ENCODE measurements at regions not wholly inside any gene's neighbourhood (a gene's known extent, or its start where the extent isn't known, plus 50 kb on each side); places are given as distances from the start of the nearest gene placed in this dataset.

DNA sequence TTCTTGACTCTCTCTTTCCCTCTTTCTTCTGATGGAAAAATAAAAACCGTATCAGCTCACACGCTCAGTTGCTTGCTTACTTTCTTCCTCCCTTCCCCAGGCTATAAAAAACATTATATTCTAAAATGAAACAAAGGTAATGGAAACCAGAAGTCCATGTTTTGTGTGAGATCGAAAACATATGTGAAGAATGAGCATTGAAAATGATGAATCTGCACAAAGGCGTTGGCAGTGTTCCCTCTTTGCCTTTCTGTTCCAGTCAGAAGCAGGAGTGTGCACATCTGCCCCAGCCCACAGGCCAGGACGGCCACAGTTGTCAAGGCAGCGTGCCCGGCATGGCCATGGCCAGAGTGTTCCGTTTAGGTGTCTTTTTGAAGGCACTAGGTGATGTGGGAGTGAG, 185.3 kb upstream of the USP24 start:
- no peak for DNase-seq (ENCODE audit: low spot score)

DNA sequence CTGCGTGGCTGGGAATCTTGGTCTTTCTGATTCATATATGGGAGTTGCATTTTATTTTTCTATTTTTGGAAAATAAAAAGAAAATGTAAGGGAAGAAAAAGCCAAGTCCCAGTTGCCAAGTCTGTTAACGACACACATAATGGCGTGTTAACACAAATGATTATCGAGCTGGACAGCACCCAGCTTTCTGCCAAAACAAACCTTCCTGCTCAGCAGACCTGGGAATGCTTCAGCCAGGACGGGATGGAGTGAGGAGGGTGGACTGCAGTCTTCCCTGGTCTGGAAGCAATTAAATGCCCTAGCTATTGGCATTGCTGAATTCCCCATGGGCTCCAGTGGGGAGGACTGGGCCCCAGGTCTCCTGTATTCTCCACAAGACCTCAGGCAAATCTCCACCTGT, 184.2 kb upstream of the USP24 start:
- no peak for DNase-seq (ENCODE audit: low spot score)

DNA sequence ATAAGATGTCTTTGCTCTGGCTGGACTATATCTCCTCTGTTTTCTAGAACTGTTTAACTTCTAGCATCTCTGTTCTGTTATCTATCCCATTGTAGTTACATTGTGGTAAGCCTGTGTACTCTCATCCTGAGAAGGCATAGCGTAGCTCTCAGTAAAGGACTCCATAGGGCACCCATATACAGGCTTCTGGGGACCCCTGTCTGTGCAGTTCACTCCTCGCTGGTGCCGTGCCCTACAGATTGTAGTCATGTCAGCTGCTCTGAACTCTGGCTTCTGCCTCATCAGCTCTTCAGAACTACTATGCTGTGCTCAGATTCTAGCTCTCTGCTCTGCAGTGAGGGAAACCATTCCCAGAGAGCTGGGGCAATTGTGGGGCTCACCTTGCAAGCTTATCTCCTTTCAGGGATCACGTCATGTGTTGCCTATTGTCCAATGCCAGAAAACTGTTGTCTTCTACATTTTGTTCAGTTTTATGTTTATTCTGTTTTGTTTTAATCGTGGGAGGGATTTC, 181.3 kb upstream of the USP24 start:
- no peak for DNase-seq (ENCODE audit: low spot score)

DNA sequence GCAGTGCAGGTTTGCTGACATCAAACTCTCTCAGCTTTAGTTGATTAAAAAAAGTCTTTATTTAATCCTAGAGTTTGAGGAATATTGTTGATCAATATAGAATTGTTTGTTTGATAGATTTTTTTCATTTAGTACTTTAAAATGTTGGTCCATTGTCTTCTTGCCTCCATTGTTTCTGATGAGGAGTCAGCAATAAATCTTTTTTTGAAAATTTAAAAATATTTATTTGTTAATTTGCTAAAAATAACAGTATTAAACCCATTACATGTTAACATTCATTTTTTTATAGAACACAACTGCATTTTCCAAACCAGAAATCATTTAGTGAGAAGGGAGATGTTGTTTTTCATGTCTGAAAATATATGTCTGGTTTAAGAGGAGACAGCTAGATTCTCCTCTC, 173.8 kb upstream of the USP24 start:
- DNase-seq (ENCODE audit: low spot score) = no peak

DNA sequence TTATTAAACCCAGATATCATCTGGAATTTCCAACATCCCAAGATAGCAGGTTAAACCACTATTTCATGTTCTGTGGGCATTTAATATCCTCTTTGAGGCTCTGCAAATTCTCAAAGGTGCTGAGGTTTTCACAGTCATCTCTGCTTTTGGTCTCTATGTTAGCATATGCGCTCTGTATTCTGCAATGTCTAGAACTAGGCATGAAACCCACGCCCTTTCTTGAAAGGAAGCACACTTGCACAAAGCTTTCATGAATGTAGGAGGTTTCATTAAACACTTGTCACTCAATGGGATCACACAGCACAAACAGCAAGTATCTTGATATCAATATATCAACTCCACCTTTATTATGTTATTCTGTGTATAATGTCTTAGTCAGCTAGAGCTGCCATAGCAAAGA, 172.0 kb upstream of the USP24 start:
- DNase-seq (ENCODE audit: low spot score) = no peak

DNA sequence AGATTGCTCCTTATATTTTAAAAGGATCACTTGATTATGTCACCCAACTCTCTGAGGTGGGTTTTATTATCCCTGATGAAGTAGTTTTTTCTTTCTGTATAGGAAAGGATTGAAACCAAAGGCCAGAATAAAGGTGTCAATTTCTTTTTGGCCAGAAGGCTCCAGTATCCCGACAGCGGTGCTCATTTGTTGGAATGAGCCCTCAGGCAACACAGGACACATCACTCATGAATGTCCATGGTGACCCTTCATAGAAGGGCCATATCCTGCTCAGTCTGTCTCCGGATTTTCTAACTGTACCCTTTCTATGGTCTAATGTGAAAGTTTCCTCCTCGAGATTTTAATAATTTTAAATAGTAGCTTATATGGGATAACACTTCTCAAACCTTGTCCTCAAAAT, 171.3 kb upstream of the USP24 start:
- no peak for DNase-seq (ENCODE audit: low spot score)

DNA sequence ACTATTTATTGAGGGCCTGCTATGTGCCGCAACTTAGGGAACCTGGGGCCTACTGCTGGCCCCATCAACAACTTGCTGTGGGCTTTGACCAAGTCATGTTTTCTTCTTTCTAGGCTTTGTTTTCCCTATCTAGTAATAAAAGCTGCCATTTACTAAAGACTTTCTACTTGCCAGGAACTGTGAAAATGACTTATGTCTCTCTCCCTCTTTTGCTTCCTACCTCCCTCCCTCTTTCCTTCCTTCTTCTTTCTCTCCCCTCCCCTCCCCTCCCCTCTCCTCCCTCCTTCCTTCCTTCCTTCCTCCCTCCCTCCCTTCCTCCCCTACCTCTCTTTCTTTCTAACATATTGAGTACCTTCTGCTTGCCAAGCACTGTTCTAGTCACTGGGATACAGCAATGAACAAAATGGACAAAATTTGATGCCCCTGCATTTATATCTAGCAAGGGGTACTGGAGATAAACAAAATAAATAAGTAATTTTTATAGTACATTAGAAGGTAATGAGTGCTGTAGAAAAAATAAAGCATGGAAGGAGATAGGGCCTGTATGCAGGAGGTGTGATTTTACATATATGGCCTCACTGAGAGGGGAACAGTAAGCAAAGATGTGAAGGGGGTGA, 170.3 kb upstream of the USP24 start:
- DNase-seq (ENCODE audit: low spot score) = no peak

DNA sequence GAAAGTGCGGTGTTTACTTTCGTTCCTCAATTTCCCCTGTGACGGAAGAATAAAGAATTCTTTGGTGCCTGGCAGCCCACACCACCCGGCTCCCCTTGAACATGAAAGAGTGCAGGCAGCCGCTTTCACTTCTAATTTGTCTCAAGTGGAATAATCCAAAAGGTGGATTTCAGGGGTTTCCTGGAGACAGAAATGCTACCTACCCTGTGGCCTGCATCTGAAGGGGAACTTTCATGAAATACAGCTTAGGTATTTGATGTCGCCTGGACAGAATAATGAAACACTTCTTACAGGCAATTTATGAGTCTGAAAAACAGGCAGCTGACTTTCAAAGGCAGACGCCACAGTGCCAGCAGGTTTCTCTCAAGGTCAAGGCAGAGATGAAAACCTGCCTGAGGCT, 169.5 kb upstream of the USP24 start:
- DNase-seq (ENCODE audit: low spot score) = no peak

DNA sequence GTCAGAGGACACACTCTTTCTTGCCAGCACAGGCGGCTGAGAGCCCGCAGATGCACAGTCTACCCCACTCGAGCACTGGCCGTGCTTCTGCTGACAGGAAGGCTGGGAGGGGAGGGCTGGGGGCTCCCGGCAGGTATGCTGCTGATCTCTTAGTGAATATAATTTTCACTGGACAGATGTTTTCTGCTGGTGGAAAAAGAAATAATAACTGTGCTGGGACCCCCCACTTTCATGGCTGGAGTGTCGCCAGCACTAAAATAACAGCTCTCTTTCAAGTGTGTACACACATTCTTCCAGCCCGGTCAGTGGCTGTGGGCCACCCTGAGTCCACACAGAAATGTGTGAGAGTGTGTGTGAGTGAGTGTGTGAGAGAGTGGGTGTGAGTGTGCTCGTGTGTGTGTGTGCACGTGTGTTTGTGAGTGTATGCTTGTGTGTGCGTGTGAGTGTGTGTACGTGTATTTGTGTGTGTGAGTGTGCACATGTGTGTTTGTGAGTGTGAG, 167.7 kb upstream of the USP24 start:
- DNase-seq (ENCODE audit: low spot score) = no peak

DNA sequence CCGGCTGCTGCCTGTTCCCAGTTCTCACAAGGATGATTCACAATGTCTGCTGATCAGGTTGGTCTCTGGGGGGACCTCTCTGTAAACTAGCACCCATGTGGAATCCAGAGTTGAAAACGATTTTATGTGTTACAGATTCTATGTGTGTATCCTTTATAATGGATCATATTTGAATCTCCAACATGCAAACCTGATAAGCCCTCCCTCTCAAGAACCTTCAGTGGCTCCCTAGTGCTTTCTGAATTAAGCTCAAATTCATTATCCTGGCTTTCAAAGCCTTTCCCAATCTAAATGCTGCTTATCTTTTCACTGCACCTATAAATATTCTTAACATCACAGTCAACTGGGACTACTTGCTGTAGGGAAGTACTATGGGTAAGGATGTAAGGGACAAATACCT, 166.8 kb upstream of the USP24 start:
- DNase-seq (ENCODE audit: low spot score) = no peak

DNA sequence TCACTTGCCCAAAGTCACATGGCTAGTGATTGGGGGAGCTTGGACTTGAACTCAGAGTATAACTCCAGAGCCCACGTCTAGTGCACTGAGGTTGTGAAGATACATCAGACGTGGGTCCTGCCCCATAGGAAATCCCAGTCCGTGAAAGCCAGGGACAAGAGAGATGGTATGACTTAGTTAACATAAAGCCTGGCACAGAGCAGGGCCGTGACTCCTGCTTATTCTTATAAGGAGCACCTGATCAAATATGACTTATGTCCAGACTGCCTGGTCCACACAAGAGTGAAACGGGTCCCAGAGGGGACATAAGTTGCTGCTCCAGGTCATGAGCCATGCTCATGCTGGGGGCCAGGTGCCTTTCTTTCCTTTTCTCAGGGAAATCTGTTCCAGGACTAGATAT, 166.3 kb upstream of the USP24 start:
- no peak for DNase-seq (ENCODE audit: low spot score)

DNA sequence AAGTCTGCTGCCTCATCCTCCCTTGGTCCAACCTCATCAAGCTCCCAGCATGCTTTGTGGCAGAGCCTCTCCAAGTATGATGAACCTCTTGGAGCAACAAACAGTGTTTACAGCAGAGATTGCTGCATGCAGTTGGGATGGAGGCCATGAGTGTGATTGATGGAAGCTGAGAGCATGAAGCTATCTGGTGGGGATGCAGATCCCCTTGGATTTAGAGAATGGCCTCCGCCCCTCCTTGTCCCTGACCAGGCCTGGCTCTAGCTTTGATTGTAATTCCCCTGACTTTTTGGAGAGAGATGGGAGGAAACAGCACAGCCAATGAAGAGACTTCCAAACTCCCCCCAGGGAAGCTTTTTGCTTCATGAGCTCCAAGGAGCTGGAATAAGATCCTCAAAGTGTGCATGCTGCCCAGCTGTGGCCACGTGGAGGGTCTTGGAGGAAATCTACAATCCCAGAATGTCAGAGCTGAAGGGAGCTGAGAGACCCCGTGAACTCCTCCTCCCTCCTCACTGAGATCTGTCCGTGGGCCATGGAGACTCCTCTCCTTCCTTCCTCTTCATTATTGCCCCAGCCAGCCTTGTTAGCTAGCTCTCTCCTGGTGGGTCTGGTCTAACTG, 165.3 kb upstream of the USP24 start:
- no peak for DNase-seq (ENCODE audit: low spot score)

DNA sequence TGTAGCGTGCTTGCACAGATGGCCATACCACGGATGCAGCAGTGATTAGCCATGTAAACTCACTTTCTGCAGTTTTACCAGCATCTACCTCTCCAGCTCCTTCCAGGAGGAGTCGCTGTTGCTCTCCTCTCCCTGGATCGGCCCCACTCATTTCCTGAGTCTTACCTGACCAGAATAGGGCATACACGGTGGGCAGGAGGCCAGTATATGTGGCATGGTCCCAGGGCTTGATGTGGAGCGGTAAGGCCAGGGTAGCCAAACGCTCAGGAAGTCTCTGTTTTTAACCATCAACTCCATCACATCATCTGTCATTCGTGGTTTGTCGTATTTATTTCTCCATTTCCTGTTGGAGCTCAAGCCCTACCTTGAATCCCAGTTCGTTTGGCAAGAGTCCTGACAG, 163.4 kb upstream of the USP24 start:
- no peak for DNase-seq (ENCODE audit: low spot score)

DNA sequence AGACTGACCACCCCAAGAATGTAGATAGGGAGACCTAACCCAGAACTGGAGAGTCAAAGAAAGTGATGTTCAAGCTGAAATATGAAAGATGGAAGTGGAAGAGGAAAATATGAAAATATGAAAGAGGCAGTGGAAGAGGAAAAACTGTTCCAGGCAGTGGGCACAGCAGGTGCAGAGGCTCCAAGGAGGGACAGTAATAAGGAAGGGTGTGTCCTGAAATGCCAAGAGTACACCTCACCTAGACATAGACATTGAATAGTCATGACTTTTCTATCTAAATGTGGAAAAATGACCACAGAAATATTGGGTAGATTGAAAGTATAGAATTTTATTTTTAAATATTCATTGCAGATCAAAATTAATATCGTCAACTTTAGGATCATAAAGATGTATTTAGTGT, 161.7 kb upstream of the USP24 start:
- DNase-seq (ENCODE audit: low spot score) = no peak

DNA sequence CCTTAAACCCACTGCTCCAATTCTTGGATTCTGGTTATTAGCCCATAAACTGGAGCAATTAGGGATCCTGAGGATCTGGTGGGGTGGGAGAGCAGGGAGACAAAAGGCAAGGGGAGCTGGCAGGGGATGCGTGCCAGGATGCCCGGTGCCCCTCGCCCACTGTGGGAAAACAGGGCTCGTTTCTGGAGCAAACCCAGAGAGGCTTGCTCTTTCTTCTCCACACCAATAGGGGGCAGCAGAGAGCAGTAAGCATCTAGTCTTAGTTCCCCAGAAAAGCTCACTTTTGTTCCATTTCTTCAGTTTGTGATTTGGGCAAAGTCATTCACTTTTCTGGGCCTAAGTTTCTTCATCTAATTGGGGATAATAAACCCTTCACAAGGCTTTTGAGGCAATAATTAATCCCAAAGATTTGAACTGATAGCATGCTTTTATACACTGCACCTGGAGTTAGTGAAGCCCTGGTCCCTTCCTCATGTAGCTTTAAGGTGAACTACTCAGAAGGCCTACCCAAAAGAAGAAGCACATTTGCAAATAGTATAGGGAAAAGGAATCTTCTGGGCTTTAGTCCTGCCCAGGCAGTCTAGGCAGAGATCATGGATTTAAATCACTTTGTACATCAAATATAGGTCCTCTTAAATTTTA, 160.6 kb upstream of the USP24 start:
- peak; percentile 23 for DNase-seq (ENCODE audit: low spot score)

DNA sequence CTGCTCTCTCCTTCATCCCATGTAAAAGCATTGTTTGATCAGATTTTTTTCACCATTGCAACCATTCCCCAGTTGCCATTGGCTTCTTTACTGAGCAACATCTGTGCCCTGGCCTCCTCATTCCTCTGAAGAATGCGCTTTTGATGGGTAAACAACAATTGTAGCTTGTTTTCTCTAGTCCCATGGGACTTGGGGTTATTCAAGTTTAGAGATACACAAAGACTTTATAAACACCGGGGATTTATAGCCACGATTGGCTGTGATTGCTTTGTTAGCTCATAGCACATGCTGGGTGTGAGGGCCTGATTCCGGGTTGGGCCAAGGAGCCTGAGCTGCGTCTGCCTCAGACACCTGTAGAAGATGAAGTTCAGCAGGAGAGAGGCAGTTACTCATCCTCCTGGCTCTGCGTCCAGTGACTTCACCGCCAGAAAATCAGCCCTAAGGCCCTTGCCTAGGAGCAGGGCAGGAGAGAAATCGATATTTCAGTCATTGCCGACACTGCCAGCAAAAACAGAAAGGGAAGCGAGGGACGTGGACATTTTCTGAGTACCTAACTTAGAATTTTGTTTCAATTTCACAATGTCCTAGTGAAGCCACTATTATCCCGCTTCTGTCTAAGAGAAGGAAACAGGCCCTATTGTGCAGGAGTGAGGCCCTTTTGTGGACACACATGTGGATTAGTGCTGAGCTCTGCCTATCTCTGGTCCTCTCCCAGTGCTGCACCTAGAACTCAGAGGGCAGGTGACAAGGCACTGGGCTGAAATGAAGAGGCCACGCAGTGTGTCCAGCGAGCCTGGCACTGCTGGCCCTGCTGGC, 159.8 kb upstream of the USP24 start:
- no peak for DNase-seq (ENCODE audit: low spot score)

DNA sequence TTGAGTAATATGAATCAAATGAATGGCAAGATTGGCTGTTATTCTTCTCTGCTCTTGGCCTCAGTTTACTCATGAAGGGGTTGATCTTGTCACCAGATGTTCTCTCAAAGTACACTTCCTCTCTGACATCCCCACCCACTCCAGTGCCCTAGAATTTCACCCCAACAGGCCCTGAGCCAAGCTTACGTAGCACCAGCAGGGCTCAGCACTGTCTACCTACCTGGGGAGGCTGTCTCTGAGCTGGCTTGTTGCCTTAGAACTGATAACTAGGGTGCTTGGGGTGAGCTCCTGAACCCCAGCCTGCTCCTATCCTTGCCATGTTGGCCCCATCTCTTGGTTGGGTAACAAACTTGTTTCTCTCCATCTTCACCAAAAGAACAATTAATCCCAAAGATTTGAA, 159.1 kb upstream of the USP24 start:
- no peak for DNase-seq (ENCODE audit: low spot score)

DNA sequence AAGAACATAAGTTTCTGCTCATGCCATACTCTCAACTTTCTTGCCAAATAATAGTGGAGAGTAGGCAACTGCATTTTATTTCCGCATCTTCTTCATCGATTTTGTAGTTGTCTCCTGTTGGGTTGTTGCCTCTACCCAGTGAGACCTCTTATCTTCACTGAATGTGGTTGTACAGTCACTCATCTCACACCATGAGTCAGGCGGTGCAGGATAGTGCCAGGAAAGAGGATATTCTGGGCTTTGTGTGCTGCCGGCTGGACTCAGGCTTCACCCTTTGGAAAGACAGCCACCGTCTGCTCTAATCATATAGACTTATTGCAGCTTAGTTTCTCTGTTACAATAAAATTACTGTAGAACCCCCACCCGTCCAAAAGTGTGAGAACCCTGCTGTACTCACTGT, 154.3 kb upstream of the USP24 start:
- no peak for DNase-seq (ENCODE audit: low spot score)

DNA sequence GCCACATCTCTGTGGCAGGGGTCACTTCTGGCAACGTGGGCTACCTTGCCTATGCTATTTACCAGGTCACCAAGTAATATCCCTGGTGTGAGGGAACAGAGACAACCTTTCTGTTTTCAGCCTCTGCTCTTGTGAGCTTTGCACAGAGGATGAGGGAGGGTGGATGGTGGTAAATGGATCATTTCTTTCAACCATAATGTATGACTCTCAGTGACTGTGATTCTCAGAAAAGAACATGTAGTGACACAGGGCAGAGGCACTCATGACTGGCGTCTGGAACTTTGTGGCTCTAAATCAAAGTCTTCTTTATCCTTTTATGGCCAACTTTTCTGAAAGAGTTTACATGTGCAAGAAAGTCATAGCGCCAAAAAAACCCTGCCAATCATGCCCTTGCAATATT, 153.5 kb upstream of the USP24 start:
- no peak for DNase-seq (ENCODE audit: low spot score)

DNA sequence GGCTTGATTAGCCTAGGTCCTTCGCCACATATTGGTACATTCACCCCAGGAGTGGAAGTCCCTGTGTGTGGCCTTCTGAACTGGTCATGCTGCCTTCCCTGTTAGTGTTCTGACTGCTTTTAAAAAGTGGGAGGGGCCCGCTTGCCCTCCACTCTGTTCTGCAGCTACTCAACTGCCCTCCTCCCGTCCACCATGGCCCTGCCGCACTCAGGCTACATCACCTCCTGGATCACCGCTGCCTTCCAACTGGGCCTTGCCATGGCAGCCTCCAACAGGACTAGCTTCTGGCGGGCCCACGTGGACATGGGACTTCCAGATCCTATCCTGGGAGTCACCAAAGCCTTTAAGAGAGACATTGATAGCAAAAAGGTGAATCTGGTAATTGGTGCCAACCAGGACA, 152.1 kb upstream of the USP24 start:
- no peak for DNase-seq (ENCODE audit: low spot score)

DNA sequence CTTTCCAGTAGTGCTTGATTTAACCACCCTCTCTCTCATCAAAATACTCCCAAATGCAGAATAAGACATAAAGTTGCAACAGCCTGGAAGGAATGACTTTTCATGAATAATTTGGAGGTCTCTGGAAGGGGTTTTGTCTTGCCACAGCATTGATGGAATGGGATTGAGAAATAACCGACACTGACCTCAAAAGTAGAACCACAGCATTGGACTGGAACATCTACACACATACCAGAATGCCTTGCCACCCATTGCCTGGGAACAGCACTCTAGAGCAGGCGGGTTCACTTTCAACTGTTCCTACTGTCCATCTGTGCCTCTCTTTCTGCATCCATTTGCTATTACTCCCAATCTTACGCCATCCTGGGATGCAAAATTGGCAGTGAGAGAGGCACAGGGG, 149.1 kb upstream of the USP24 start:
- no peak for DNase-seq (ENCODE audit: low spot score)

DNA sequence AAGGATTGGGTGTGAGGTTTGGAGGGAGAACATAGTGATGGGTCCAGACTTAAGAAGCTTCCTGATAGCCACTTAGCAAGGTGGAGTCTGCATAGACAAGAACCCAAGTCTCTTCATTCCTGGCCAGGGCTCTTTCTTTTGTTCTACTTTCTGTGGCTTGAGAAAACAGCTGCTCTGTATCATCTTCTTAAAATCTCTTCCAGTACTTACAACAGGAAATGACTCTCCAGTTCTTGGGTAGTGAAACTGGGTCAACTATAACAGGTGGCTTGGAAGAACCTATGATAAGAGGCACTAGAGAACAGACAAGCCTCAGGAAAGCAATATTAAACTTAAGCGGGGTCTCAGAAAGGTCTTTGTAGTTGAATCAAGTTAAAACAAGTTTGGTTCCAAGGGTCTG, 148.1 kb upstream of the USP24 start:
- no peak for DNase-seq (ENCODE audit: low spot score)

DNA sequence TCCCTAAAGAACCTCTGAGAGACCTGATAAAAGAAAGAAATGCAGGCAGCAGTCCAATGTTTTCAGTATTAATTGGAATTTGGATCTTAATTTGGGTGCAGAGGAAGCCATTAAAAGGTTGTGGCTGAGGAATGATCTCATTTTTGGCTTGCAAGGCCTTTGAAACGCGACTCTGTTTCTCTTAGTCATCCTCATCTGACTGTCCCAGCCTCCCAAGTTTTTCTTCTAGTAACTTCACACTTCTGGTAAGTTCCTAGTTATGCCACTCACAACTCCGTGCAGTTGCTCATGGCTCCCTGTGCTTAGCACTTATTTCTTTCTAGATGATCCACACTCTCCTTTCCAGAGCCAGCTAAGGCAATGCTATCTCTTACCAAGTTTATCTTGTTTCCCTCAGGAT, 147.4 kb upstream of the USP24 start:
- no peak for DNase-seq (ENCODE audit: low spot score)

Measured in CD4-positive, alpha-beta T cell treated with Interleukin-15 for 4 hours (primary cell).